ENCODE measurements at regions not wholly inside any gene's neighbourhood (a gene's known extent, or its start where the extent isn't known, plus 50 kb on each side); places are given as distances from the start of the nearest gene placed in this dataset.

DNA sequence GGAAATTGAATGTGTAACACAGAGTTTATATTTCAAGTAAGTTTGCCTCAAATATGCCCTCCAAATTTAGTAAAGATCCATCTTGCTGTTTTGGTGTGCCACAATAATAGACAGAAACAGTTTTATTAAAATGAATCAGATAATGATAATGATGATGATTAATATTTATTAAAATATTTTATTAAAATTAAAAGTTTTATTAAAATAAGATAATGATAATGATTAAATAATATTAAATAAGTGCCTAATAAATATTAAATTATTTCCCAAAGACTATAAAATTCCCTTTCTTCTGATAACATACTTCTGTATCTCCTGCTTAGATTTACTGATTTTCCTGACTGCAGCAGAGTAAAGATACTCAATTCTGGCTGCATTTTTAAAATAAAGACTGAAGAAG is 134.5 kb downstream of the PRDM13 start:
- intact Hi-C loops (cut with DNase I; ENCODE audit: low total_unique reads) (loop anchor here (10.0 kb wide), 1 partner anchor 344 kb away; no protein-coding TSS in a partner anchor), in situ Hi-C loops (cut with MboI; ENCODE audit: low sequenced_read_pairs in 4 of 4) (loop anchor here (5.0 to 25.0 kb wide), 5 partner anchors 146 to 346 kb away; no protein-coding TSS in a partner anchor)
- H3K36me3 ChIP-seq = no peaks in the 10 kb centered on the region
- no peak for TF ChIP-seq POLR2A (IDR thresholded peaks at IDR 0.05)
- TF ChIP-seq, protein P1, sequence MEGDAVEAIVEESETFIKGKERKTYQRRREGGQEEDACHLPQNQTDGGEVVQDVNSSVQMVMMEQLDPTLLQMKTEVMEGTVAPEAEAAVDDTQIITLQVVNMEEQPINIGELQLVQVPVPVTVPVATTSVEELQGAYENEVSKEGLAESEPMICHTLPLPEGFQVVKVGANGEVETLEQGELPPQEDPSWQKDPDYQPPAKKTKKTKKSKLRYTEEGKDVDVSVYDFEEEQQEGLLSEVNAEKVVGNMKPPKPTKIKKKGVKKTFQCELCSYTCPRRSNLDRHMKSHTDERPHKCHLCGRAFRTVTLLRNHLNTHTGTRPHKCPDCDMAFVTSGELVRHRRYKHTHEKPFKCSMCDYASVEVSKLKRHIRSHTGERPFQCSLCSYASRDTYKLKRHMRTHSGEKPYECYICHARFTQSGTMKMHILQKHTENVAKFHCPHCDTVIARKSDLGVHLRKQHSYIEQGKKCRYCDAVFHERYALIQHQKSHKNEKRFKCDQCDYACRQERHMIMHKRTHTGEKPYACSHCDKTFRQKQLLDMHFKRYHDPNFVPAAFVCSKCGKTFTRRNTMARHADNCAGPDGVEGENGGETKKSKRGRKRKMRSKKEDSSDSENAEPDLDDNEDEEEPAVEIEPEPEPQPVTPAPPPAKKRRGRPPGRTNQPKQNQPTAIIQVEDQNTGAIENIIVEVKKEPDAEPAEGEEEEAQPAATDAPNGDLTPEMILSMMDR (IDR thresholded peaks at IDR 0.05 in 4 of 5, conservative IDR thresholded peaks at IDR 0.05 in 1 of 5) = no peak
- H3K4me1 ChIP-seq = peaks cover 6 to 17% of the 10 kb centered on the region in 2 donors
- no peaks in the 10 kb centered on the region for H3K9me3 ChIP-seq
- no peaks in the 10 kb centered on the region for H3K27me3 ChIP-seq
- DNase-seq (no peak), ATAC-seq (no peak)
- H3K27ac ChIP-seq = peak overlapping the region in 1 of 4 donors; percentile 73
- no peak overlapping the region for H3K4me3 ChIP-seq

DNA sequence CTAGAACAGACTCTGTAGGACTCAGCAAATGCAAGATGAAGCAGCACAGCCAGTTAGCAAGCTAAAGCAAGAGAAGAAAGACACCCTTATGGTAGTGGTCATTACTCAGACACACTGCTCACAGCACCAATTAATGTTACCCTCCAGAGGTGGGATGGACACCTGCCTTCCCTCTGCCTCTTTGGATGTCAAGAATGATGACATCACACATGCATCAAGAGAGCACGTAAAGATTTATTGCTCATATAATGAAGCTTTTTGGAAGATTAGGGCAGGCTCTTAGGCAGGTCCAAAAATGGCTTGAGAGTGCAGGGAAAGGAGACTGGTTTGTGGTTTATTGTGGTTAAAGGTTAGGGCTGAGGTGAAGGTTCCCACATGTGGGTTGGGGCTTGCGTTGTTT is 137.0 kb downstream of the PRDM13 start:
- in situ Hi-C loops (cut with MboI; ENCODE audit: low sequenced_read_pairs in 4 of 4) = loop anchor here (5.0 to 25.0 kb wide), 5 partner anchors 149 to 344 kb away; no protein-coding TSS in a partner anchor

DNA sequence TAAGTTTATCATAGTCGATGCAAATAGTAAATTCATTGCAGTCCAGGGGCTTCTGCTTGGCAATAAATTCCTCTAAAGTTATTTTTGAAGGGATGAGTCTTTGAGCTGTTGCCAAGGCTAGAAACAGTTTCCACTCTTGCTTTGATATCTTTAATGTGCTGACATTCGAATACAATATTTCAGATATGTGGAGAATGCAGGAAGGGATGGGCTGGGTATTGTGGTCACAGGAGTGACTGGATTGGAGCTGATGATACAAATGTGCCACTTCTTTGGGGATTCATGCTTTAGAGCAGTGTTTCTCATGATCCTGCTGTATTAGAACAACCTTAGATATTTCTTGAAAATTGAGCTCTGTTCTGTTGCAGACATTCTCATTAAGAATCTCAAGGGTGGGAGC is 139.0 kb downstream of the PRDM13 start:
- Histone ChIP-seq H3K36me3 (no peaks in the 10 kb centered on the region), H3K27ac (peak overlapping the region in 3 of 4 donors; percentile 64 to 70 (median 69)), H3K4me3 (no peak overlapping the region), H3K9me3 (no peaks in the 10 kb centered on the region), H3K4me1 (peaks cover 6 to 7% of the 10 kb centered on the region in 2 donors), H3K27me3 (no peaks in the 10 kb centered on the region)
- DNase-seq (no peak), ATAC-seq (no peak)
- no peak for TF ChIP-seq POLR2A (IDR thresholded peaks at IDR 0.05)
- TF ChIP-seq, protein P1 (IDR thresholded peaks at IDR 0.05 in 4 of 5, conservative IDR thresholded peaks at IDR 0.05 in 1 of 5) = no peak
- intact Hi-C loops (cut with DNase I; ENCODE audit: low total_unique reads) = loop anchor here (1.0 to 10.0 kb wide), 5 partner anchors 157 to 339 kb away; partner anchors contain the start of gene CCNC
- in situ Hi-C loops (cut with MboI; ENCODE audit: low sequenced_read_pairs in 4 of 4) = loop anchor here (5.0 to 25.0 kb wide), 6 partner anchors 151 to 342 kb away; no protein-coding TSS in a partner anchor

More for the DNA sequence above, 137.0 kb downstream of the PRDM13 start:
- DNase-seq (no peak), ATAC-seq (no peak)
- Histone ChIP-seq H3K4me3 (no peak overlapping the region), H3K36me3 (no peaks in the 10 kb centered on the region), H3K27ac (no peak overlapping the region), H3K4me1 (peaks cover 7 to 17% of the 10 kb centered on the region in 2 donors), H3K27me3 (no peaks in the 10 kb centered on the region), H3K9me3 (no peaks in the 10 kb centered on the region)
- intact Hi-C loops (cut with DNase I; ENCODE audit: low total_unique reads) = loop anchor here (10.0 kb wide), 1 partner anchor 341 kb away; no protein-coding TSS in a partner anchor
- TF ChIP-seq, protein P1 (IDR thresholded peaks at IDR 0.05 in 4 of 5, conservative IDR thresholded peaks at IDR 0.05 in 1 of 5) = no peak
- TF ChIP-seq POLR2A (IDR thresholded peaks at IDR 0.05) = no peak

DNA sequence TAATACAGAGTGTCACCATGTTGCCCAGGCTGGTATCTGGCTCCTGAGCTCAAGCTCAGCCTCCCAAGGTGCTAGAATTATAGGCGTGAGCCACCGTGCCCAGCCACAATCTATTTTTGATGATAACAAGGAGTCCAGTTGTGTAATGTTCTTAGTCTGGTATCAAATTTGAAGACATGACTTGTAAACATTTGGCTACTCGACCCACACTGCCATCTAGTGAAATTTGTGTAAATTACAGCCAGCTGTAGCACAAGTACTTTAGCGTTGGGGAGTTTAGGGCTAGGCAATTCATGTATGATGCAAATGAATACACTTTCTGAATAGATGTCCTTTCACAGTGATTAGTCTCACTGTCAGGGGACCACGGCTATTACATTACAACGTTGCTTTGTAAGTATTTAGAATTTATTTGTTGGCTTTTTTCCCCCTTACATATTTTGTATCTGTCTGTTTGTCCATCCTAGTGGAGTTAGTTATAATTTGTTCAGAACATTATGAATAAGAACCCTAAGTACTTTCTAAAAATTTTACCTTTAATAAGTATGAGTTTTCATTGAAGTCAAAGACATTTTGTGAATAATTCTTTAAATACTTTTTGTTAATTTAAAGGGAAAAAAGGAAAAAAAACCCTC is 139.7 kb downstream of the PRDM13 start:
- ATAC-seq (peak; percentile 100), DNase-seq (peak; percentile 80 to 82)
- intact Hi-C loops (cut with DNase I; ENCODE audit: low total_unique reads) (loop anchor here (1.0 to 10.0 kb wide), 5 partner anchors 158 to 338 kb away; partner anchors contain the start of gene CCNC), in situ Hi-C loops (cut with MboI; ENCODE audit: low sequenced_read_pairs in 4 of 4) (loop anchor here (5.0 to 25.0 kb wide), 6 partner anchors 152 to 341 kb away; no protein-coding TSS in a partner anchor)
- Histone ChIP-seq H3K27me3 (no peaks in the 10 kb centered on the region), H3K9me3 (no peaks in the 10 kb centered on the region), H3K4me3 (no peak overlapping the region), H3K4me1 (peaks cover 6 to 7% of the 10 kb centered on the region in 2 donors), H3K27ac (peak overlapping the region in 3 of 4 donors; percentile 64 to 70 (median 69)), H3K36me3 (no peaks in the 10 kb centered on the region)
- TF ChIP-seq, protein P1 (IDR thresholded peaks at IDR 0.05 in 4 of 5, conservative IDR thresholded peaks at IDR 0.05 in 1 of 5) = peak; percentile 86 to 93 (median 91)
- TF ChIP-seq POLR2A (IDR thresholded peaks at IDR 0.05) = no peak
